Thoracic aorta (tissue), 2 donors: ENCODE measurements at regions not wholly inside any gene's neighbourhood (a gene's known extent, or its start where the extent isn't known, plus 50 kb on each side); places are given as distances from the start of the nearest gene placed in this dataset.

ENCODE experiments used
- ATAC-seq: fragments of 150-250 bp; one replicate; pipeline ENCODE4 v1.8.0; 2017; ENCODE audit warnings: low read depth; ENCODE audit not compliant: insufficient number of reproducible peaks, low FRiP score
- DNase-seq: peaks from one replicate; pipeline ENCODE4 v3.0.0-alpha.2; 2020; ENCODE audit warnings: low spot score
- H3K27ac ChIP-seq, 2 donors: fragments of 200-600 bp; sonication (generic); 1 replicate in 1 of 2; 2 replicates in 1 of 2; pipeline ENCODE4 v1.5.1; 2016; ENCODE audit warnings: mild to moderate bottlenecking in 2 of 2, moderate library complexity in 2 of 2
- H3K27me3 ChIP-seq: fragments of 200-600 bp; sonication (generic); replicated peaks from 2 replicates; pipeline ENCODE4 v1.6.0; 2016; ENCODE audit warnings: mild to moderate bottlenecking; ENCODE audit not compliant: insufficient read depth
- H3K36me3 ChIP-seq: fragments of 200-600 bp; sonication (generic); one replicate; pipeline ENCODE4 v1.5.1; 2016
- H3K4me1 ChIP-seq, 2 donors: fragments of 200-600 bp; sonication (generic); 1 replicate in 1 of 2; 2 replicates in 1 of 2; pipeline versions ENCODE4 v1.5.1 to v1.6.0; 2016; ENCODE audit warnings: low read depth in 2 of 2, mild to moderate bottlenecking in 1 of 2; ENCODE audit not compliant: control insufficient read depth in 1 of 2
- H3K4me3 ChIP-seq: fragments of 200-600 bp; sonication (generic); 2 replicates; pipeline ENCODE4 v1.5.1; 2016; ENCODE audit warnings: mild to moderate bottlenecking
- H3K9me3 ChIP-seq: fragments of 200-600 bp; sonication (generic); 2 replicates; pipeline ENCODE4 v1.5.1; 2016
- TF ChIP-seq, protein P1 (sequence below): fragments of 200-600 bp; sonication (generic); IDR thresholded peaks from one replicate; pipeline ENCODE4 v1.5.1; 2019; ENCODE audit warnings: antibody characterized with exemption

DNA sequence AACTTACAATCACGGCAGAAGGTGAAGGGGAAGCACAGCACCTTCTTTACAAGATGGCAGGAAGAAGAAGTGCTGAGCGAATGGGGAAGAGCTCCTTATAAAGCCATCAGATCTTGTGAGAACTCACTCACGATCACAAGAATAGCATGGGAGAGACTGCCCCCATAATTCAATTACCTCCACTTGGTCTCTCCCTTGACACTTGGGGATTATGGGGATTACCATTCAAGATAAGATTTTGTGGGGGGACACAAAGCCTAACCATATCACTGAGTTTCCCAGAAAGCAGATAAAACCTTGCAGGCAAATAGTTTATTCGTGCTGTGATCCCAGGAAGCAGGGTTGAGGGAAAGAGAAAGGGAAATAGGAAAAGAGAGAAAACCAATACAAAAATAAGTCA, 69.0 kb upstream of the GYPA start:
- DNase-seq (no peak), ATAC-seq (no peak)
- Histone ChIP-seq H3K27ac (no peak overlapping the region), H3K4me3 (no peak overlapping the region), H3K9me3 (no peaks in the 10 kb centered on the region), H3K36me3 (no peaks in the 10 kb centered on the region), H3K4me1 (no peaks in the 10 kb centered on the region), H3K27me3 (no peaks in the 10 kb centered on the region)
- TF ChIP-seq, protein P1, sequence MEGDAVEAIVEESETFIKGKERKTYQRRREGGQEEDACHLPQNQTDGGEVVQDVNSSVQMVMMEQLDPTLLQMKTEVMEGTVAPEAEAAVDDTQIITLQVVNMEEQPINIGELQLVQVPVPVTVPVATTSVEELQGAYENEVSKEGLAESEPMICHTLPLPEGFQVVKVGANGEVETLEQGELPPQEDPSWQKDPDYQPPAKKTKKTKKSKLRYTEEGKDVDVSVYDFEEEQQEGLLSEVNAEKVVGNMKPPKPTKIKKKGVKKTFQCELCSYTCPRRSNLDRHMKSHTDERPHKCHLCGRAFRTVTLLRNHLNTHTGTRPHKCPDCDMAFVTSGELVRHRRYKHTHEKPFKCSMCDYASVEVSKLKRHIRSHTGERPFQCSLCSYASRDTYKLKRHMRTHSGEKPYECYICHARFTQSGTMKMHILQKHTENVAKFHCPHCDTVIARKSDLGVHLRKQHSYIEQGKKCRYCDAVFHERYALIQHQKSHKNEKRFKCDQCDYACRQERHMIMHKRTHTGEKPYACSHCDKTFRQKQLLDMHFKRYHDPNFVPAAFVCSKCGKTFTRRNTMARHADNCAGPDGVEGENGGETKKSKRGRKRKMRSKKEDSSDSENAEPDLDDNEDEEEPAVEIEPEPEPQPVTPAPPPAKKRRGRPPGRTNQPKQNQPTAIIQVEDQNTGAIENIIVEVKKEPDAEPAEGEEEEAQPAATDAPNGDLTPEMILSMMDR = no peak

DNA sequence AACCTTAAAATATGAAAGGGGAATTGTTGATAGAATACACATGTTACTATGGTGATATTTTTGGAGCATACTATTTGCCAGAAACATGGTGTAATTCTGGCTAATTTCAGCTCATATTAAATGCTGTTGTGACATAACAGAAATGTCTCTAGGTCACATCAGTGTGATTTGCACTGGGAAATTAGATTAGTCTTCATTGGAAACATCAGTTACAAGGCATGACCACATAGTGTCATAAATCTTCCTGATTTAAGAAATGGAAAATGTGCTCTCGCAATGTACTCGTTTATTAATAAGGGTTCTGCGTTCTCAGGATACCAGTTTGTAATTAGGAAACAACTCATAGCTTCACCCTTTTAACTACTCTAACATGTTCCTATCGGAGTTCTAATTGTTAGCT, 72.9 kb upstream of the GYPA start:
- Histone ChIP-seq H3K9me3 (no peaks in the 10 kb centered on the region), H3K27ac (no peak overlapping the region), H3K36me3 (no peaks in the 10 kb centered on the region), H3K4me3 (no peak overlapping the region), H3K27me3 (no peaks in the 10 kb centered on the region), H3K4me1 (no peaks in the 10 kb centered on the region)
- no peak for ATAC-seq
- TF ChIP-seq, protein P1 = no peak
- no peak for DNase-seq

DNA sequence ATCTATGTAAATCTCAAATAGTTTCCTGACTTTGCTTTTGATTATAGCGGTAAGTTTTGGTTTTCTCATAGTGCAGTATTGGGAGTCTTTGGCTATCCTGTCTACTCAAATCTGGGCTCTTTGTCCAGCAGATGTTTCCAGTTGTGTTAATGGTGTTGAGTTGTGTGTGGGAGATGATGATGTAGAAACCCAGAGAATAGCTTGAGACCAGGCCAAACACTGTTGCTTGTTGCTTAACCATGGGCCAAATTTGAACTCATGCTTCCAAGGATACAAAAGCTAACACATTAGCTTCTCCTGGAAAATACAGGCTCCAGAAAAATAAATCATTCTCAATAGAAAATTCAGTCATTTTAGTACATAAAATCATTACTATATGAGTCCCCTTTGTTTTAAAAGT, 82.6 kb upstream of the GYPA start:
- Histone ChIP-seq H3K36me3 (no peaks in the 10 kb centered on the region), H3K4me3 (no peak overlapping the region), H3K9me3 (no peaks in the 10 kb centered on the region), H3K27ac (no peak overlapping the region), H3K27me3 (no peaks in the 10 kb centered on the region), H3K4me1 (no peaks in the 10 kb centered on the region)
- TF ChIP-seq, protein P1 = no peak
- no peak for ATAC-seq
- no peak for DNase-seq

DNA sequence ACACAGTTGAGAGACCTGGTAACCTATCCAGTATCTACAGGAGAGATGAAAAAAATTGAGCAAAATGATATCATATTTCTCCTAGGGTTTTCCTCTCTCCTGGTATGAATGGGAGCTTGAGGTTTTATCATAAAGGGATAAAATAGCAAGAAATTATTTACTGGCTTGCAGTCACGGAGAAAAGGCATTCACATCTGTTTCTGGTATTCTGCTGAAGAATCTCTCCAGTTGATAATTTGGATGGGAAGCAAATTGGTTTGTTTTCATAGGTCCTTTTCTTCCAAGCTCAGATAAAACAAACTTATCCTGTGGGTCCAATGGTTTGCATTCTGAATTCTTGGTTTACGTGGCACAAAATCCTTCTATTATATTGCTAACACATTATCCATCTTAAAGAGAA, 83.1 kb upstream of the GYPA start:
- ATAC-seq = no peak
- H3K4me3 ChIP-seq = no peak overlapping the region
- no peaks in the 10 kb centered on the region for H3K27me3 ChIP-seq
- no peak overlapping the region for H3K27ac ChIP-seq
- H3K9me3 ChIP-seq = no peaks in the 10 kb centered on the region
- no peaks in the 10 kb centered on the region for H3K36me3 ChIP-seq
- TF ChIP-seq, protein P1 = no peak
- H3K4me1 ChIP-seq = no peaks in the 10 kb centered on the region
- DNase-seq = no peak

DNA sequence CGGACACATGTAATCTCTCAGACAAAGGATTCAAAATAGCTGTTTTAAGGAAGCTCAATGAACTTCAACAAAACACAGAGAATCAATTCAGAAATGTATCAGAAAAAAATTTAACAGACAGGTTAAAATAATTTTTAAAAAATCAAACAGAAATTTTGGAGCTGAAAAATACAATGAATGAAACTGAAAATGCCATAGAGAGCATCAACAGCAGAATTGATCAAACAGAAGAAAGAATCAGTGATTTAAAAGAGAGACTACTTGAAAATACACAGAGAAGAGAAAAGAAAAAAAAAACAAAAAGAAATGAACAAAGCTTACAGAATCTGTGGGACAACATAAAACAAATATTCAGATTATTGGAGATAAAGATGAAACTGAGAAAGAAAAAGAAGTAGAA, 118.8 kb upstream of the GYPA start:
- no peaks in the 10 kb centered on the region for H3K36me3 ChIP-seq
- no peak overlapping the region for H3K27ac ChIP-seq
- H3K27me3 ChIP-seq = no peaks in the 10 kb centered on the region
- DNase-seq (no peak), ATAC-seq (no peak)
- no peak overlapping the region for H3K4me3 ChIP-seq
- peaks cover 7% of the 10 kb centered on the region for H3K9me3 ChIP-seq
- H3K4me1 ChIP-seq = no peaks in the 10 kb centered on the region
- TF ChIP-seq, protein P1 = no peak
